ENCODE measurements at regions not wholly inside any gene's neighbourhood (a gene's known extent, or its start where the extent isn't known, plus 50 kb on each side); places are given as distances from the start of the nearest gene placed in this dataset.

- Histone ChIP-seq H3K4me2 (ENCODE audit: insufficient read depth, low read length) (no peak overlapping the region), H3K79me2 (ENCODE audit: insufficient read depth, low read length) (no peaks in the 10 kb centered on the region), H4K20me1 (ENCODE audit: insufficient read depth, low read length) (no peaks in the 10 kb centered on the region), H3K27me3 (ENCODE audit: insufficient read depth, low read length) (peaks cover 12% of the 10 kb centered on the region), H3K27ac (ENCODE audit: low read depth, low read length) (no peak overlapping the region), H2AFZ (ENCODE audit: low read length) (no peak overlapping the region), H3K9me3 (ENCODE audit: low read depth, low read length) (no peaks in the 10 kb centered on the region), H3K36me3 (ENCODE audit: insufficient read depth, low read length) (no peaks in the 10 kb centered on the region), H3K4me3 (ENCODE audit: insufficient read depth, low read length) (no peak overlapping the region), H3K4me1 (ENCODE audit: insufficient read depth, low read length) (no peaks in the 10 kb centered on the region)
- no peak for DNase-seq (ENCODE audit: insufficient read length, low spot score, missing footprints)
- TF ChIP-seq CTCF (IDR thresholded peaks at IDR 0.05; ENCODE audit: extremely low read depth, low read depth, low read length) = no peak
Observed at GRCh38 chr6:43865086-43865485, 95.1 kb downstream of the VEGFA start.

GRCh38 chr6:43862925-43863324 is 92.9 kb downstream of the VEGFA start:
- H3K4me2 ChIP-seq (ENCODE audit: insufficient read depth, low read length) = no peak overlapping the region
- H3K4me1 ChIP-seq (ENCODE audit: insufficient read depth, low read length) = no peaks in the 10 kb centered on the region
- H3K79me2 ChIP-seq (ENCODE audit: insufficient read depth, low read length) = no peaks in the 10 kb centered on the region
- no peaks in the 10 kb centered on the region for H3K9me3 ChIP-seq (ENCODE audit: low read depth, low read length)
- H3K27ac ChIP-seq (ENCODE audit: low read depth, low read length) = no peak overlapping the region
- no peak for DNase-seq (ENCODE audit: insufficient read length, low spot score, missing footprints)
- no peak overlapping the region for H2AFZ ChIP-seq (ENCODE audit: low read length)
- H4K20me1 ChIP-seq (ENCODE audit: insufficient read depth, low read length) = no peaks in the 10 kb centered on the region
- peaks cover 12% of the 10 kb centered on the region for H3K27me3 ChIP-seq (ENCODE audit: insufficient read depth, low read length)
- TF ChIP-seq CTCF (IDR thresholded peaks at IDR 0.05; ENCODE audit: extremely low read depth, low read depth, low read length) = no peak
- H3K4me3 ChIP-seq (ENCODE audit: insufficient read depth, low read length) = no peak overlapping the region
- H3K36me3 ChIP-seq (ENCODE audit: insufficient read depth, low read length) = no peaks in the 10 kb centered on the region

GRCh38 chr6:43861212-43861894 is 91.3 kb downstream of the VEGFA start:
- no peaks in the 10 kb centered on the region for H3K9me3 ChIP-seq (ENCODE audit: low read depth, low read length)
- no peak overlapping the region for H3K27ac ChIP-seq (ENCODE audit: low read depth, low read length)
- no peaks in the 10 kb centered on the region for H3K79me2 ChIP-seq (ENCODE audit: insufficient read depth, low read length)
- no peak overlapping the region for H2AFZ ChIP-seq (ENCODE audit: low read length)
- no peak for DNase-seq (ENCODE audit: insufficient read length, low spot score, missing footprints)
- no peak for TF ChIP-seq CTCF (IDR thresholded peaks at IDR 0.05; ENCODE audit: extremely low read depth, low read depth, low read length)
- H3K36me3 ChIP-seq (ENCODE audit: insufficient read depth, low read length) = no peaks in the 10 kb centered on the region
- H3K4me1 ChIP-seq (ENCODE audit: insufficient read depth, low read length) = no peaks in the 10 kb centered on the region
- no peak overlapping the region for H3K4me3 ChIP-seq (ENCODE audit: insufficient read depth, low read length)
- no peak overlapping the region for H3K4me2 ChIP-seq (ENCODE audit: insufficient read depth, low read length)
- peaks cover 12% of the 10 kb centered on the region for H3K27me3 ChIP-seq (ENCODE audit: insufficient read depth, low read length)
- no peaks in the 10 kb centered on the region for H4K20me1 ChIP-seq (ENCODE audit: insufficient read depth, low read length)

- H3K27me3 ChIP-seq (ENCODE audit: insufficient read depth, low read length) = peaks cover 12% of the 10 kb centered on the region
- H3K9me3 ChIP-seq (ENCODE audit: low read depth, low read length) = no peaks in the 10 kb centered on the region
- no peaks in the 10 kb centered on the region for H4K20me1 ChIP-seq (ENCODE audit: insufficient read depth, low read length)
- H3K79me2 ChIP-seq (ENCODE audit: insufficient read depth, low read length) = no peaks in the 10 kb centered on the region
- TF ChIP-seq CTCF (IDR thresholded peaks at IDR 0.05; ENCODE audit: extremely low read depth, low read depth, low read length) = no peak
- no peak overlapping the region for H3K27ac ChIP-seq (ENCODE audit: low read depth, low read length)
- H2AFZ ChIP-seq (ENCODE audit: low read length) = no peak overlapping the region
- H3K4me1 ChIP-seq (ENCODE audit: insufficient read depth, low read length) = no peaks in the 10 kb centered on the region
- H3K4me3 ChIP-seq (ENCODE audit: insufficient read depth, low read length) = no peak overlapping the region
- no peak for DNase-seq (ENCODE audit: insufficient read length, low spot score, missing footprints)
- no peak overlapping the region for H3K4me2 ChIP-seq (ENCODE audit: insufficient read depth, low read length)
- H3K36me3 ChIP-seq (ENCODE audit: insufficient read depth, low read length) = no peaks in the 10 kb centered on the region
Observed at GRCh38 chr6:43860285-43860684, 90.3 kb downstream of the VEGFA start.

Data from osteoblast (primary cell).